Stimulated activated CD4-positive, alpha-beta T cell treated with anti-CD3 and anti-CD28 coated beads, Interleukin-4, amount 100 ng/mL, for 4 hours (primary cell): ENCODE measurements at regions not wholly inside any gene's neighbourhood (a gene's known extent, or its start where the extent isn't known, plus 50 kb on each side); places are given as distances from the start of the nearest gene placed in this dataset.
A peak's percentile ranks its signal among the peaks of the same experiment; 100 is the strongest.

Source experiments
- DNase-seq, 2 experiments: peaks; one replicate each; pipeline ENCODE4 v3.0.0-alpha.2; 2020

DNA sequence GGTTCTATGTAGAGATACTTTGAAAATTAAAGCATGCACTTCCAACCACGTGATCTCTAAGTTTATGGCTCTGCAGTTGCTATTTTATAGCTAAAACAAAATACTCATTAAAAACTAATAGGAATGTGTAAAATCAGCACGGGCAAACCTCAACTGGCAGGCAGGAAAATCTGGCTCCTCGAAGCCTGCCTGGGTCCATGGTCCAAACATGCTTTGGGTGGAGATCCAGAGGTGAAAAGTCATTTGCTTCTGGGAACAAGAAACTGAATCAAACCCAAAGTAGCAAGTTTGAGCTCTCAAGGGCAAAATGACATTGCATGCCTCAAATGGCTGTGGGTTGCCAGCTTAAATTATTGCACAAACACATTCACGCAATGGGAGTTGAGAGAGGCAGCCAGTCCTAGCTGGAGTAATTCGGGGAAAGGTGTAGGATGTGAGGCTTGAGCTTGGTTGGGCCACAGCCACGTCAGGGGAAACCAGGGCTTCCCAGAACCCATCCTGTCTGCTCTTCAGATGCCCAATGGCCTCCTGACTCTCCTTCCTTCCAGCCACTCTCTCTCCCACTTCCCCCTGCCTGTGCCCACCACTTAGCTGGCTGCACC is 75.2 kb upstream of the LCLAT1 start:
- DNase-seq = no peak

DNA sequence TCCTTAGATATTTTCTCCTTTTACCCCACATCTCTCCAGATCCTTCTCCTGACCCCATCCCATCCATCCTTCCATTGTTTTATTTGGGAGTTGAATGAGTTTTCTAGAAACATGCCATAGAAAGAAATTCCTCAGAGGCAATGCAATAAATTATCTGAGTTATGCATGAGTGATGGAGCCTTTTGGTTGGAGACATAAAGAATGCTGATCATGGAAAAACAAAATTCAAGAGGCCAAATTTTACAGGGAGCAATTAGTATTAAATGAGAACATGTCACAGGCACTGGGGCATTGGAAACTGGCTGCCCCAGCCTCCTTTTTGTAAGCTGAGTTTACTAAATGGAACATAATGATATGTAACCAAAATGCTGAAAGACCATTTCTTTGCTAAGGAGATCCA is 74.2 kb upstream of the LCLAT1 start:
- no peak for DNase-seq

DNA sequence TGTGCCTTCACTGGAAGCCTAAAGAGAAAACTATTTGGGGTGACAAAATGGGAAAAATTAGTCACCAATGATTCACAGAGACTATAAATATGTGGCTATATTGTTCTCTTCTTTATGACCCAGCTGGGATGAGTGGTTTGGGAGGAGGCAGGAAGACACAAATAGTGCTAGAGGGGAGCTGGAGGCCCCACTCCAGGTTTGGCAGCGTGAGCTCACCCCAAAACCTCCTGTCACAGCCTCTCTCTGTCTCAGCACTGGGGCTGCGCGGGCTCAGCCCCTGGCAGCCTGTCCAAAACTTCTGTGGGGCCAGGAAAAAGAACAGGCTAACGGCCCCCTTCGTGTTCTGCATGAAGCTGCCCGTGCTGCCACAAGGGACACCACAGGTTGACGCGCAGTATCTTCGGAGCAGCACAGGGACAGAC is 73.2 kb upstream of the LCLAT1 start:
- DNase-seq = peak in 1 of 2 experiments; percentile 11

DNA sequence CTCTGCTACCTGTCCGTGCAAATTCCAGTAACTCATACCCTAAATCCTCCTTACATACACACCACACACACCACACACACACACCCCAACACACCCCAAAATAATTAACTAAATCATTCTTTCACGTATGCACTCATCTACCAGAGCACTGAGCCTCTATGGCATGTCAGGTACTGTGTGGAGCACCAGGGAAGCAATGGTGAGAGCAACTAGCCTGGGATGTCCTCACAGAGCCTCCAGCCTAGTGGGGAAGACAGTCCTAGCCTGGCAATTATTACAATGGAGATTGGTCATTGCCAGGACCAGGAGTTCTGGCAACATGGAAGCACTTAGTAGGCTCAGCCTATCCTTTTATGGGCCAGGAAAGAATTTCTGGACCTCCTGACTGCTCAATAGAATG is 72.7 kb upstream of the LCLAT1 start:
- no peak for DNase-seq

DNA sequence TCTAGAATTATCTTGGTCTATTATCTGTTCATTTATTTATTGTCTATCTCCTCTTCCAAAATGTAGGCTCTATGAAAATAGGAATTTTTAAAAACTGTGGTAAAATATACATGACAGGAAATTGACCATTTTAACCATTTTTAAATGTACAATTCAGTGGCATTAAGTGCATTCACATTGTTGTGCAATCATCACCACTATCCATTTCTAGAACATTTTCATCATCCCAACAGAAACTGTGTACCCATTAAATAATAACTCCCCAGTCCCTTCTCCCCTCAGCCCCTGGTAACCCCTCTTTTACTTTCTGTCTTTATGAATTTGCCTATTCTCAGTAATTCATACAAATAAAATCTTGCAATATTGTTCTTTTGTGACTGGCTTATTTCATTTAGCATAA is 71.1 kb upstream of the LCLAT1 start:
- no peak for DNase-seq

DNA sequence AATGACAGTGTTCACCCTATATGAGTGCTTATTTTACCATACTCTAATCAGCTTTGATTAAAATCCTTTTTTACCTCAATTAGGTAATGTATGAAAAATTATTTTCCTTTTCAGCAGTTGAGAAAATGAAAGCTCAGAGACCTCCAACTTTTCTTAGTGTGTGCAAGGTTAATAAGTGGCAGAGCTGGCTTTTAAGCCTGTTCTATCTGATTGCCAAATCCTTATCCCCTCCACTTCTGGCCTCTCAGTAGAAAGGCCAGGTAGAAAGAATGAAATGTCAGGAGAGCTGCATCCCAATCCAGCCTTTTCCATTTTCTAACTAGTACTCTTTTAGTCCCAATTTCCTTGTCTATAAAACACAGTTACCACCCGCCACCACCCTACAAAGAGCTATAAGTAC is 67.6 kb upstream of the LCLAT1 start:
- no peak for DNase-seq

DNA sequence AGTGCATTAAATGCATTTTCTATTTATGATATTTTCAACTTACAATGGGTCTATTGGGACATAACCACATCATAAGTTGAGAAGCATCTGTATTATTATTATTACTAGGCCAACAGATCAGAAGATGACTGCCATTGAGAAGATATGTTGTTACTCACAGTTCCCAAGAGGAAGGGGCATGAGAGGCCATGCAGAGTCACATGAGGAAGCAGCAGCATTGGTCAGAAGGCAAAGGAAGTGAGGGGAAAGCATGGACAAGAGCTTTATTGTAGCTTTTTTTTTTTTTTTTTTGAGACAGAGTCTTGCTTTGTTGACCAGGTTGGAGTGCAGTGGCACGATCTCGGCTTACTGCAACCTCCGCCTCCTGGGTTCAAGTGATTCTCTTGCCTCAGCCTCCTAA is 66.2 kb upstream of the LCLAT1 start:
- no peak for DNase-seq

DNA sequence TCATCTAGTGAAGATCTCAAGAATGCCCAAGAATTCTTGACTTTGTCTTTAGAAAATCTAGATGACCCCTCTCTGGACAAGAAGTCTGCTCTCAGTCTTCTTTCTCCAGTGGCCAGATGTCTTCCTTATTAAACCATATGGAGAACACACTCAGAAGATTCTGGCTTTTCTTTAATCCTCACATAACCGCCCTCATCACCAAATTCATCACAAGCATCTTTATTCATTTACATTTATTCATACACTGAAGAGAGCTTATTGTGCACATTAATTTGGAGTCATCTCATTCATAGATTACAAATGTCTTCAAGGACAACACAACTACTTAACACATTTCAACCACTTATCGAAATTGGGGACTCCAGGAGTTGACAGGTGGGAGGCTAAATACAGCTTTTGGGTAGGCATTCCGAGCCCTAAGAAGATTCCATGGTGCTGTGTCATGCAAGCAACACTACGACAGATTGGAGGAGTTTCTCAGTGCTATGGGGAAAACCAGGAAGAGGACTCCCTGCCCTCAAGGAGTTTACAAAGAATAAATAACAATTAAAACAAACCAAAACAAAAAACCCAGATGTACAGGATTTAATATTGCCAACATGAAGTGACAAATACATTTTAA is 64.8 kb upstream of the LCLAT1 start:
- DNase-seq = no peak

DNA sequence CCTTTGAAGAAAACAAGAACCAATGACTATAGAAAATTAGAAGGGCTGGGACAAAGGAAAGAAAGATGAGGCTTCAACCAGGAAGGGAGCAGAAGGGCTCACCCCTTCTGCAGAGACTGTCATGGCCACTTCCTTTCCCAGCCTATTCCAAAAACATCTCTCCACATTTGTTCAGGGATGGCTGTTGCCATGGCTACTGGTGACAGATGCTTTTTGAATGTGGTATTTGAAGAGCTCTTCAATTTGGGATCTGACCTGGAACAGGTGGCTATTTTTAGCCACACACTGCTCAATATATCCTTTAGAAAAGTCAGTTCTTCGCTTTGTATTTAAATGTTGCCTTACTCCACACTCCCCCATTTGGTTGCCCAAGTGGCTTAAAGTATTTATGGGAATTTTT is 64.1 kb upstream of the LCLAT1 start:
- no peak for DNase-seq

DNA sequence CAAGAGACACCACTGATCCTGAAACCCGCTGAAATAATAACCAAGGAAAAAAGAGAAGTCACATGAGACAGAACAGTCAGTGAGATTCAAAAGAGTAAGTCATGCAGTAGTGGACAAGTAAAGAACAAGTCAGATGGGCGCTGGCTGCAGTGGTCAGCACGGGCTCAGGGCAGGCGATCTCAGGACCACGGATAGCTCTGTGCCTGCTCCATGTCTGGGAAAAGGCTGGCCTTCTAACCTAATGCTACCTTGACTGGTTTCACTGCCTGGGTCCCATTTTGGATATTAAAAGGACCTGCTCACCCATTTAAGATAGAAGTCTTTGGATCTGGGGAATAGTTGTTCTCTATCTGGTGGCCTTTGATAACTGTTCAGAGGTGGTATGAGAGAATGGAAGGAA is 61.7 kb upstream of the LCLAT1 start:
- no peak for DNase-seq

DNA sequence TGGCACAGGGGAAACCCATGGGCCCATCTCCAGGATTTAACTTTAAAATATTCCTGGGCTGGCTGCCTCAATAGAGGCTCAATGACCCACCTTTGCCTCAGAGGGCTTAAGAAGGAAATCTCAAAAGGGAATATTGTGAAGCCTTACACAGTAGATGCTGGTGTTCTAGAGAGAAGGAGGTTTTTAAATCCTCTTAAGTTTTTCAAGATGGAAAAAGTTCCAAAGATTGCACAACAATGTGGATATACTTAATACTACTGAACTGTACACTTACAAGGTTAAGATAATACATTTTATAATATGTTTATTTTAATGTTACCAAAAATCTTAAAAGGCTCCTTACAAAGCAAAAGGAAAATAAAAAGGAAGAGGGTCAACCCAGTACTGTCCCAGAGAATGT is 54.9 kb upstream of the LCLAT1 start:
- DNase-seq = no peak

DNA sequence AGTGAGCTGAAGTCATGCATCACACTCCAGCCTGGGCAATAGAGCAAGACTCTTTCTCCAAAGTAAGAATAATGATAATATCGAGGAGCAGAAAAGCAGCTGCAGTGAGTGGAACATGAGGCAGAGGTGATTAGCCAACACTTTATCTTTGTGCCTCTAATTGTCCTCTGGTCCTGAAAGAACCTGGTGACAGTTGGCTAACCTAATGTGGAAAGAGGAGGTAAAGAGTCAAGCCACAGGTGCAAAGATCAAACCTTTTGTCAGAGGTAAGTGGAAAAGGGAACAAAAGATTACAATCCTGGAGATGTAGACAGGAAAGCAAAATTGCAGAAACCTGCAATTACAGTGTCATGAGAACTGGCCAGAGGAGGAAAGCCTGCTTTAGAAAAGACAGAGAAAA is 53.5 kb upstream of the LCLAT1 start:
- no peak for DNase-seq

DNA sequence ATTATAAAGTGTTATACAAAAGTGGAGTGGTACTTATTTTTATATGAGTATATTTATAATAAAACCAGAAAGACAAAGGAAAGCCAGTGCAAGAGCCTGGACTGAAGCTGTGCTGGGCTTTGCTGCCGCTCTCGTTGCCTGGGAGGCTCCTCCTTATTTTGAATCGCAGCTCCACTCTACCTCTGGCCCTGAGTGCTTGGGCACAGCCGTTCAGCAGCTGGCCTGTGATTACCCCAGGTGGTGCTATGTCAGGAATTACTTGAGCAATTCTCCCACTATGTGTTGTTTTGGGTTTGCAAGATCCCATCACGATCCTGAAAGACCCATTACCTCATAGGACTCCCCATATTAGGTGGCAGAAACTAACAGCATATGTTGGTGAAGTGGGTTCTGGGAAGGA is 53.0 kb upstream of the LCLAT1 start:
- DNase-seq = no peak

DNA sequence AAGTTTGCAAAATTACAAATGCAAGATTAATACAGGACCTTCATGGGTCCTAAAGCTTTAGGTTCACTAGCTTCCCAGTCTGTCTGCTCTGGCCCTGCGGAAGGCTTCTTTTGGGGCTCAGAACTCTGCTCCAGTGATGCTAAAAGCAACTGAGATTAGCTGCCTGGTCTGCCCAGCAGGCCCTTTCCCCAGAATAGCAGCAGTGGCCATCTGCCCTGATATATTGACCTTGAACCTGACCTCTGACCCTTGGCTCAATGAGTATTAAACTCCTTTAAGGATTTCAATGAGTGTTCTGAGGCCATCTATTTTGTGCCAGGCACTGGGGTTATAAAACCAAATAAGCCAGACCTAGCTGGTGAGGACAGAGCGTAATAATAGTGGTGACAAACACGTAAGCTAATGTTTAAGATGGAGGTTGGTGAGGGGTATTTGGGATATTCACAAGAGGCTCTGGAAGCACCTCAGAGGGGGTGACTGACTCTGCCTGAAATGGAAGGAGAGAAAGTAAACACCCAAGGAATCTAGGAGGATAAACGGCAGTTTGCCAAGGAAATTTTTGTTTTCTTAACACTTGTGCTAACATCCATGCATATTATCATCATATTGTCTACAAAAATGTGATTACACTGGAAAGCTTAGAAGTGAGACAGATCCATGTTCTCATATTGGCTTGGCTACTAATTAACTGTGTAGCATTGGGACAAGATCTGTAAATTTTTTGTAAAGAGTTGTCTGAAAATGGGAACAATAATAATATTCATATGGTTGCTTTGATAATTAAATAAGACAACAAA is 50.4 kb upstream of the LCLAT1 start:
- no peak for DNase-seq
